Forelimb muscle (tissue), 1 donor: ENCODE measurements at regions not wholly inside any gene's neighbourhood (a gene's known extent, or its start where the extent isn't known, plus 50 kb on each side); places are given as distances from the start of the nearest gene placed in this dataset.
"Not testable (repeated sequence)": the region's sequence is repeated elsewhere in the genome, so short reads cannot be mapped to it uniquely, and the experiment has no call there.

ENCODE experiments used
- DNase-seq: peaks from one replicate; pipeline ENCODE4 v3.0.0-alpha.2; 2013; ENCODE audit warnings: low read depth

- no peak for DNase-seq
Measured at GRCh38 chr6:40152701-40153436, 218.6 kb upstream of the MOCS1 start.

DNA sequence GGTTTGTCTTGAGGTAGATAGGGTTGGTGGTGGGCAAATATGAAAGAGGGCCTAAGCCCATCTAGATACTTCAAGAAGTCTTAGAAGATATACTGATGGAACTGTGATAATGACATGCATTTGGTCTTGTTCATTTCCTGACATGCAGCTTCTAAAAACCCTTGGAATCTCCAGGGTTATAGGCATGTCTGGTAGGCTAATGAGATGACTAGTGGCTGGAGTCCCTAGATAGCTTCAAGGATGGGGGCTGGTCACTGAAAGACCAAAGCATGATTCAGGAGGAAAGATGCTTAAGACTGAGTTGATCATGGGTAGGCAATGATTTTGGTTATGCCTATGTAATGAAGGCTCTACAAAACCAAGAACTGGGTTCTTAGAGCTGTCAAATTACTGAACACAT lies 217.9 kb upstream of the MOCS1 start:
- no peak for DNase-seq

DNA sequence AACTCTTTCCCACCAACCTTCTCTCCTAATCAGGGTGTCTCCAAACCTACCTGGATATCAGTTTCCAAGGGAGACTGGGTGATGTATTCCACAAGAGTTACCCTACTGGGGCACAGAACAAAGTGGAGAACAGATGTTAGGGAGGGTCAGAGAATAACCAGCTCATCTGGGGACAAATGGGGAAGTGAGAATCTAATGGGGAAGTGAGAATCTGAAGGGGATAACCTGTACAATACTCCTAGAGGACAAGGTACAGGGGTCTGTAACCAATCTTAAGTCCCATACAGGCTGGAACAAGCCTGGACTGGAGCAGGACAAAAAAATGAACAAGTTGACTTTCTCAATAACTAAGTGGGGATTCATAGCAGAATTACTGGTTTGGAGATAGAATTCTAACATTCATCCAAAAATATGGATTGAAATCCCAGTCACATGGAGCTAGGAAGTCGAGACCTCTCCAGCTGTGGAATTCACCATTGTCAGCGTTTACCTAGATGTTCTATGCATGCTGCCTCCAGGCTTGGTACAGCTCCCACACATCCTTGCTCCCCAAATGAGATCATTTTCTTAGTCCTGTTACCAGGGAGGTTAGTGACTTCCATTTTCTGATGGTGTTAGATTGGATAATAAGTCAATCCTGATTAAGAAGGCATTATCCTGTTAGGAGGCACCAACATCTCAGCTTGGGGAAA lies 214.8 kb upstream of the MOCS1 start:
- no peak for DNase-seq

DNA sequence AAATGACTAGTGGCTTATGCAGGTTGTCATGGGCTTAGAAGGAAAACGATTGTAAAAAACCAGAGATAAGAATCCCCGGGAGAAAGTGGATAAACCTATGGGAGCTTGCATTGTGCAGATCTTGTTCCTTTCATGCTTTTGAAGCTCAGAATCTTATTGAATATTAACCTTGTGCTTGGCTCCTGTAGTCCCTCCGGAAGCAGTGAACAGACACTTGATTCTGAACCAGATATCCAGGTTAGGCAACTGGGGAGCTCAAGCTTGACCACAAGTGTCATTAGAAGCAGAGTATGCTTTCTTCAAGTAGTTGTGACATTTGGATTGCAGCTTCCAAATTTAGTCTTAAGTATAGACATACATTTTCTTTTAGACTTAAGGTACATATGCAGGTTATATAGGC lies 212.6 kb upstream of the MOCS1 start:
- DNase-seq, result no peak

GRCh38 chr6:40139447-40139846 lies 205.2 kb upstream of the MOCS1 start:
- no peak for DNase-seq

DNA sequence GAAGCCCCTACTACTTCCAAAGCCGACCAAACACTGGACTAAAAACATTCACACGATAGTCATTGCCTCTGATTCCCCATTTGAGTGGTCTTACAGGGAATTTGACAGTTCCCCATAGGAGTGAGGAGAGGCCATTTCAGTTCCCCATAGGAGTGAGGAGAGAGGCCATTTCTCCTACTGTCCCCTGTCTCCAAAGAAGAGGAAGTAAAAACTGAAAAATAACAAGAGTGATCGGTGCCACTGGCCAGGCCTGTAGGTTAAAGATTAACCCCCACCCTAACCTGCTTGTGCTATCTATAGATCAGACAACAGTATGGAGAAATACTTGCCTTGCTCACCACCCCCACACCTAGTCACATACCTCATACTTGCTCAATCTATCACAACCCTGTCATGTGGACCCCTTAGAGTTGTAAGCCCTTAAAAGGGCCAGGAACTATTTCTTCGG lies 204.0 kb upstream of the MOCS1 start:
- no peak for DNase-seq

- no peak for DNase-seq
Measured at GRCh38 chr6:40135491-40136072, 201.3 kb upstream of the MOCS1 start.

DNA sequence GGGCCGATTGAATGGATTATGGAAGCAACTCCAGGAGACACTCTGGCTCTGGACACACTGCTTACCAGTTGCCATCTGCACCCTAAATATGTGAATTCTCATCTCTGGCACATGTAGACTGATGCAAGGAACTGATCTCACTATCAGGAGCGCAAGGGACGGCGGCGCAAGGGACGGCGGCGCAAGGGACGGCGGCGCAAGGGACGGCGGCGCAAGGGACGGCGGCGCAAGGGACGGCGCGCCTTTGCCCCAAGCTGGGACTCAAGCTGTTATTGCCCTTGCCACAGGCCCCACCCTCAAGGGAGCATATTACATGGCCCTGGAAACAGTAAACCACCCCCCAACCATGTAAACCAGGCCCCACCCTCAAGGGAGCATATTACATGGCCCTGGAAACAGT lies 199.7 kb upstream of the MOCS1 start:
- DNase-seq, result not testable (repeated sequence)

GRCh38 chr6:40131675-40132074 lies 197.4 kb upstream of the MOCS1 start:
- no peak for DNase-seq

- no peak for DNase-seq
Measured at GRCh38 chr6:40128127-40128526, 193.9 kb upstream of the MOCS1 start.

DNA sequence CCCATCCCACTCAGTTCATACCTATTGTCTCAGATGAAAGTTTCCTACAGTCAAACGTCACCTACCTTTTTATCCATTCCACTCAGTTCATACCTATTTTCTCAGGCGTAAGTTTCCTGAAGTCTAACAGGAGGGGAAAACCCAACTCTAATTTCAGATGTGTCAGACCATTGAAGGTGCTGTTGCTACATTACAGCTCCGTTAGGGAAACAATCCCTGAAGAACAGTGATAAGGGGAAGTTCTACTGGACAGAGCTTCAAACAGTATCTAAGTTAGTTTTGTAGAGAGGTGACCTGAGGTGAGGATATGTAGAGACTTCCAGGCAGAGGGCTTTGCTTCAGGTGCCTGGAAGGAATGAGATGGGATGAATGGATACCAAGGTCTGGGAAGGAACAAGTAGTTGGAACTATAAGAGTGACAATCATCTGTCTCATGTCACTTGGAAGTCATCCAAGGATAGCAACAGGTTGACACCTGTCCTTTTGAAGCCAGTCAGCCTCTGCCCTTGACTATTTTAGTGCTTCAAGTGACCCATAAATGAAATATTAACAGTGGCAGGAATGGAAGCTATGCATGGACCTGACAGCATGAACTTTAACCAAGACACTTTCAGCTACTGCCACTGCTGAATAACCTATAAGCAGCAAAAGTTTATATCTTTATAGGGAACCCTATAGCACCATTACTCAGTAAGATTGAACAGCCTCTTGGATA lies 191.6 kb upstream of the MOCS1 start:
- DNase-seq, result no peak

DNA sequence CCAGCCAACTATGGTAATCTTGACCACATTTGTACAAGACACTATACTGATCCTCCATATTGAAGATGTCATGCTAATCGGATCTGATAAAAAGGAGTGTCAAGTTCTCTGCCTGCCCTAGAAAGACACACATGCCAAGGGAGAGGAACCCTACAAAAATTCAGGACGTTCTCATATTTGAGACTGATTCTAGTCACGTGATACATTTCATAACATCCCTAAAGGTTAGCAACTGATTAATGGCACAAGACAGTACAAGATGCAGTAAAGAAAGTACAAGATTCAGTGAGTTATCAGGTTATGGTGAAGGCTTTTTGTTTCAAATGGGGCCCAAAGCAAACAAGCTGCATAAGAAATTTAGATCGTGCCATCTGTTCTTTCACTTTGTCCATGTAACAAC lies 190.7 kb upstream of the MOCS1 start:
- no peak for DNase-seq

GRCh38 chr6:40116832-40117231 lies 182.6 kb upstream of the MOCS1 start:
- no peak for DNase-seq

DNA sequence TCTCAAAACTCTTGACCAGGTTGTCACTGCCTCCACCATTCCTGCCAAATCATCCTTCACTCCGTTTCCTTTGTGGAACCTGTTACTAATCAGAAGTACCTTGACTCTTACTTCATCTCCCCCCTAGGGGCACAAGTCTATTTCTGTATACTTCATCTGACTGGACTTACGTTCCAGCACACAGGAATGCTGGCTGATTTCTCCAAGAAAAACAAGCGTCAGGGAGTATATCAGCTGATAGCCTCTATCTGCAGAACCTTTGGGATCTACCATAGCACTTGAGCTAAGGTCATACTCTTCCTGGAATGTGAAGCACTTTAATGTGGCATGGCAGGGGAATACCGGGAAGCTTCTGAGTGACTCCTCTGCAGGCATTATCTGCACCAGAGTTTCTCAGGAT lies 178.1 kb upstream of the MOCS1 start:
- no peak for DNase-seq

DNA sequence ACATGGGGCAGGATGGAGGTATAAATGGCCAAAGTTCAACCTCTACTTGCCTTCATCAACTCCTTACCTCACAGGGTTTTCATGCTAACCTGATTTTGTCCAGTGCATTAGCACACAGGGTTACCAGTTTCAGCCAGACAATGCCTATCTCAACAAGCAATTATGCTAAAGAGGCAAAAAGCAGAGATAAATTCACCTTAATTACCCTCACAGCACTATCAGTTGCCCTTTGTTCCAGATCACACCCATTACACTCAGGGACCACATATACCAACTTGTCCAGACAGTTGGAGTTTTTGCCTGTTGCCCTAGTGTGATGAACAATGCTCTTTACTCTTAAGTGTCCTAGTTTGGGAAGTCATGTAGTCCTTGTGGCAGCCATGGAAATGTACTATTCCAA lies 174.5 kb upstream of the MOCS1 start:
- DNase-seq, result no peak

GRCh38 chr6:40106840-40107239 lies 172.6 kb upstream of the MOCS1 start:
- no peak for DNase-seq

DNA sequence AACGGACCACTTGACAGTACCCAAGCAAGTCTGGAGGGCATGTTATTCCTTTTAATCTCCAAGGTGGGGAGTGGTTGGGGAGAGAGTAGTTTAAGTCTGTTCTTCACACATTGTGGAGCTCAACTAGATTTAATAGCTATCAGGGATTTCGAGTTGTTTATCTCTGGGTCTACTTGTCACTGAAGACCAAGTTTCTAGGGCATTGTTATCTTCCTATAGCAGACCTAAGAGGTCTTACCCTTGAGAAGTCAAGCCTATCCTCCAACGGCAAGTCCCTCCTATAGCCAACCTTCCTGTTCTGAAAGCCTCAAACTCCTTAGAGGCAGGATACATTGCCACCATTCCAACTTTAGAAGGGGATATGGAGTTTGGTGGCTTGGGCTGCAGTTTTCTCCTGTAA lies 164.5 kb upstream of the MOCS1 start:
- no peak for DNase-seq

DNA sequence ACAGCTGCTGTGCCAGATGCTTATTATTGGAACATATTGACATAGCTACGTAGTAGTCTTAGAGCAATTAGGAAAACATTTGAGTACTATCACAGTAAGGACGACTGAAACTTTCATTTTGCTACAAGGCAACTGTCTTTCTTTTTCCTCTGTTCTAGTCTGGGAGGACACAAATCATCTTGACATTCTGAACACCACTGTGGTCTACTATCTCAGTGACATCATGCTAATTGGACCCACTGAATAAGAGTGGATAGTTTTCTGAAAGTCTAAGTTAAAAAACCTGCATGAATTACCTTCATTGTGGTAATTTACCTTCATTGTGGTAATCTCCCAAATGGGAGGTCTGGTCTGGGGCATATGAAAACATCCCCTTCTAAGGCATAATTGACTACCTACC lies 163.3 kb upstream of the MOCS1 start:
- DNase-seq, result no peak

- no peak for DNase-seq
Measured at GRCh38 chr6:40083141-40083920, 149.1 kb upstream of the MOCS1 start.

GRCh38 chr6:40082278-40083043 lies 148.2 kb upstream of the MOCS1 start:
- no peak for DNase-seq

- DNase-seq, result no peak
Measured at GRCh38 chr6:40077736-40078135, 143.5 kb upstream of the MOCS1 start.
